Colon (tissue), 2 donors: ENCODE measurements at regions not wholly inside any gene's neighbourhood (a gene's known extent, or its start where the extent isn't known, plus 50 kb on each side); places are given as distances from the start of the nearest gene placed in this dataset.

Source experiments
- FAIRE-seq: peaks from 2 replicates; lab custom pipeline; 2012; peaks lifted over from hg19 to GRCh38; lab: Jason Lieb, UNC
- donor health status: control.
- donor health status: control.

DNA sequence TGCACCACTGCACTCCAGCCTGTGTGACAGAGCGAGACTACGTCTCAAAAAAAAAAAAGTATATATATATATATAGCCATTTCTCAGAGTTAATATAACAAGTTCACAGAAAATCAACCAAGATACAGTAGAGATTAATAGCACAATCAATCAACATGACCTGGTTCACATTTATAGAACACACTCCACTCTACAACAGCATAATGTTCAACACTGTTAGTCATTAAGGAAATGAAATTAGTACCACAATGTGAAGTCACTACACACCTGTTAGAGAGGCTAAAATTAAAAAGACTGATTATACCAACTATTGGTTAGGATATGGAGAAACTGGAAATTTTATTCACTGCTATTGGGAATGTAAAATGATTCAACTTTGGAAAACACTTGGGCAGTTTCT, 387.7 kb downstream of the QKI start:
- FAIRE-seq = no peak

DNA sequence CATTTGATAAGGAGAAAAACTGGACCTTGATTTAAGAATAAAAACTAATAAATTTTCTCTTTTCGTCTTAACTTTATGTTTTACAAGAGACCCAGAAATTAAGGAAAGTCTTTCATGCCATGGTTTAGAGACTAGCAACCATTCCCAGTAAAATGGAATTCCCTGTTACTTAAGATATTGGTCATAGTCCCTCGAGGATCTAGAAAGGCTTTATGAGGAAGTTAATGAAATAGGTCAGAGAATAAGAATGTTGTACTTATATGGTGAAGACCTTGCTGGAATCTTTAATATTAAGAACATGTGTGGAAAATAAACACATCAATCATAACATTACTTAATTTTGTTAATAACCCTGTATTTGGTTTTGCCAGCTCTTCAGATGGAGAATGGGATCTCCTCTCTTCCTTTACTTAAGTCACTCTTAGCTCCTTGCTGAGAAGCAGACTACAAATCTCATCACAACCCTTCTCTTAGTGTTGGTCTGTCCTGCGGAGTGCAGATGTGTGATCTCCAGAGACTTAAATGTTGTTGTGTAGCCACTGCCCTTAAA, 382.9 kb downstream of the QKI start:
- FAIRE-seq = no peak

DNA sequence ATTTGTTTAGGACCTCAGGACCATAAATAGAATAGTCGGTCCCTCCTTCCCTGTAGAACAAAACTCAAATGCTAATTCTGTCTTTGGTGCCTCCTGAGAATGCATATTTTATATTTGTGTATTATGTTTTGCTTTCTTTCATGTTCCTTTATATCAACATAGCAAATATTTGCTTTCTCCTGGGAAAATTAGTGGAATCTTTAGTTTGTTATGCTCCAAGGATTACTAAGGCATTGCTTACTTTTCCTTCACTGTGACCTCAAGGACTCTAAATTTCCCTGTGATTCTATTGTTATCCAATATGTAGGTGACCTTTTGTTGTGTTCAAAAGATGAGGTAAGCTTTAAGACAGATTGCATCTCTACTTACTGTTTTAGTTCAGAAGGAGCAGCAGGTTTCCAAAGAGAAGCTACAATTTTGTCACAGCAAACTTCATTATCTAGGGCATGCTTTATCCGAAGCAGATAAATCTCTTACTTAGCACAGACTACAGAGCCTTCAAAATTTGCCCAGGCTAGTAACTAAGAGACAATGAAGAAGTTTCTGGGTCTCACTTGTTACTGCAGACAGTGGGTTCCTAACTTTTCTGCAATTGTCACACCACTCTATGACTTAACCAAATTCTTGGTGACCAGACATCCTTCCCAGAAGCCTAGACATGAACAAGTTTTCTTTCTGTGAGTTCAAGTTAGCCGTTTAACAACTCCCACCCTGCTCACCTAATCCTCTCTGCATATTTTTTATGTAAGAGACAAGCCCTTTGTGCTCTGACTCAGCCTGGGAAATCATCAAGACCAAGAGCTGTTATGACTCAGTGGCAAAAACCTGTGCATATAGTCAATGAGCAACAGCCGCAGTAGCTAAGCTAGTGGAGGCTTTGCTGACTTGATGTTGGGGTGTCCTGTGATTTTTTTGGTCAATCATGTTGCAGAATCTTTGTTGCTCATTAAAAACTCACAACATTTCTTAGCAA, 378.8 kb downstream of the QKI start:
- FAIRE-seq = no peak

DNA sequence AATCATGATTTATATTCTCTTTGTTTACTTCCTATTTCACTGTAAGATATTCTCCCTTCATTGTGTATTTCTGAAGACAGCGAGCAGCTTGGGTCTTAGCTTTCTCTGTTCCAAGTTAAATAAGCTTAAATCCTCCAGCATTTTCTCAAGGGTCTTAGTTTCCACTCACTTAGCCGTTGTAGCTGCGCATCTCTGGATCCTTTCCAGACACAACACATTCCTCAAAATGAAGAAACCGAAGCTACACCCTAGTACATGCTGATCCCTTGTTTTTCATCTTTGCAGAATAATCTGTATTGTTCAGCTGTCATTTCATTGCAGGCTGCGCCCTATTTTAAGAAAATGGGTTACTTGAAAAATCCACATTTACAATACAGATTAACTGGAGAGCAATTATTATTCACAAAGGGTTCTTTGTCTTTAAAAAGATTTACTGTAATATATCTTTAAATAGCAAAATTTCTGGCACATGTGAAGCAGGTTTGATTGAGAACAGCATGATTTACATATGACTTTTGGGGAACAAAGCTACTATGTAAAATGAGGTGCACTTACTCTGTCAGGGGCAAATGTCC, 375.8 kb downstream of the QKI start:
- no peak for FAIRE-seq

DNA sequence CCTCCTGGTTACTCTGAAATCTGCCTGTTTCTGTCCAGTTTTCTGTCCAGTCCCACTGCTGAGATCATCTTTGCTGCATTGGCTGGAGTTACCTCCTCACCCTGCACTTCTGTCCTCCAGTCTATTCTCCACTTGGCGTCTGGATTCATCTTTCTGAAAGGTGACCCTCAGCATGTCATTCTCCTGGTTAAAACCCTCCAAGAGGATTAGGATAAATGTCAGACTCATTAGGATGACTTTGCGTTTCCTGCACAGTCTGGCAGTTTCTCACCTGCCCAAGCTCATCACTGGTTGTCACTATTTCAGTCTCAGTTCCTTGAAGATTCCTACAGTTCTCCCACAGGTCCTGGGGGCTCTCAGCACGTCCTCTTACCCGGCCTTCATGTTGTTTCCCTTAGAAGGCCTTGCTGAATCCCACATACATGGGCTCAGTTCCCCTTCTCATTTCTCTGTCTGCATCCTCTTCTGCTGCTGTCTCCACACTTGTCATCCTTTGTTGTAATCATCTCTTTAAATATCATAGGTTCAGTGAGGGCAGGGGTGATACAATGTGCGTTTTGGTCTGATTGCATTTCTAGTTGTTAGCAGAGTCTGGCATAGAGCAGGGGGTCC, 374.8 kb downstream of the QKI start:
- FAIRE-seq = no peak

DNA sequence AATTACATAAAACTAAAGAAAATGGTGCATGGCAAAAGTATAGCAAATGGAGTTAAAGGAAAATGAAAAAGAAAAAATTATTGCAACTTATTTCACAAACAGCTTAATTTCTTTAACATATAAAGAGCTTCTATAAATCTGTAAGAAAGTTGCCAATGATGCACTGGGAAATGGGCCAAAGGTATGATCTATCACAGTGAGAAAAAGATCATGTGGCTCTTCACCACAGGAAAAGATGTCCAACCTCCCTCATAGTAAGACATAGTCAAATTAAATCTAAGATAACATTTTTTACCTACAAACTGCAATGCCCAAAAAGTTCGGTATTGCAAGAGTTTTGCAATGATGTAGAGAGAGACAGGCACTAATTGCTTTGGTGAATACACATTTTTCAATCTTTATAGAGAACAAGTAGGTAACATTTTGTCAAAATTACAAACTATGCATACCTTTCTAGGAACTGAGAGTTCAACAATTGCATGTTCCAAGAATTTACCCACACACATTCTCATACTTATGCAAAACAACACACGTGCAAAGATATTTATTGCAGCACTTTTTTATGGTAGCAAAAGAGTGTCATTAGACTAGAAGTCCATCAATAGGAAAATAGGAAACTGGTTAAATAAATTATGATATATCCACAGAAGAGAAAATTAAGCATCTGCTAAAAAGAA, 372.6 kb downstream of the QKI start:
- no peak for FAIRE-seq

DNA sequence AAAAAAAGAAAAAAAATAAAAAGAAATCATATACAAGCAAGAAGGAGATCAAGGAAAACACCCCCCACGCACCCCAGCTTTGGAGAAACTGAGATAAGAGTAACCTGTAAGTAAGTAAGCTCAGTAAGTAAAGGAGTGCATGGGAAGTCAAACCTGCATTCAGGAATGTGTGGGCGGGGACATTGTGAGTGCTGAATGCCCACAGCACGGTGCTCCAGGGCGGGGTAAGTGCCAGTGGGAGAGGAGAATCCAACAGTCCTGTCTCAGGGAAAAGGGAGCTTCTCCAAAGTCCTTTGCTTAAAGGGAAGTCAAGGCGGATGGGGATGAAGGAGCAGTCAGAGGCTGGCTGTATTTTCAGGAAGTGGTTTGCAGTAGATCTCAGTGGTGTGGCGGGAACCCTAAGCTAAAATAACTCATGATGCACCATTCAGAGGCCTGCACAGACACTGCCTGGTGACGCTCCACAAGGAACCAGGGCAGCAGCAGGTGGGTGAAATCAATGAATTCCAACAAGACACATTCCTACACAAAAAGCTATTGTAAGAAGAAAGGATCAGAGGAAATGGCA, 368.0 kb downstream of the QKI start:
- no peak for FAIRE-seq

DNA sequence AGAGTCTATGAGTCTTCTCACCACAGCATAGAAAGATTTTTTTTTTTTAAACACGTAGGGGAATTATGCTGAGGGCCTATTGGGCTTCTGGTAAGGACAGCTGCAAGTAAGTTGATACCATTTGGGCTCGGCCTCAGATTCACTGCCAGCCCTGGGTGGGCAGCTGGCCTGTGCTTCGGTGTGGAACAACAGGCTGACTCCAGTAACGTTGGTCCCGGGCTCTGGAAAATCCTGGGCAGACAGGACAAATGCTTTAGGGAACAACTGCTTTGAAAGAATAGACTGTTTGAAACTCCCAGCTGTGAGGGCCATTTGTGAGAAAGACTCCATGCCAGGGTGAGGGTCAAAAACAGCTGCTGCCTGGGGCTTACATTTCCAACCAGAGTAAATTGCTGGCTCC, 366.5 kb downstream of the QKI start:
- FAIRE-seq = no peak

DNA sequence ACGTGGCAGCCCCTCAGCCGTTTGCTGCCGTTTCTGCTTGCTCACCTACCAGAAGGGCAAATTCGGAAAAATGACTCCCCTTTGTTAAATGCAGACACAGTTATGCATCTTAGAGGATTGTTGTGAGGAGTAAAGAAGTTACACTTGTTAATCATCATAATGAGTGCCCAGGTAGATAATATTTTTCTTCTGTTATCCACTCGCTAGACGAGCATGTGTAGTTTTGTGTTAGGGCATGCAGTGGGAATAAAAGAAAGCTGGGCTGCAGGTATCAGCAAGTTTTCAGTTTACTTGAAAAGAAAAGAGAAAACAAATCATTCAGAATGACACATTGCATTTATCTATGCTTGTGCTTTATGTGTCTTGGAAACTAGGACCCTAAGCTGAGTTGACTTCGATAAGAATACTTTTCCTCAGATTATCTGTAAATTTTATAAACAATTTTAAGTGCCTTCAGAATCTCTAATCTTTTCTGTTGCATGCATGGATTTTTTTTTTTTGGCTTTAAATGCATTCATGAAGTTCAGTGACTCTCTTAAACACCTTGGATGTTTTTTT, 365.3 kb downstream of the QKI start:
- no peak for FAIRE-seq

DNA sequence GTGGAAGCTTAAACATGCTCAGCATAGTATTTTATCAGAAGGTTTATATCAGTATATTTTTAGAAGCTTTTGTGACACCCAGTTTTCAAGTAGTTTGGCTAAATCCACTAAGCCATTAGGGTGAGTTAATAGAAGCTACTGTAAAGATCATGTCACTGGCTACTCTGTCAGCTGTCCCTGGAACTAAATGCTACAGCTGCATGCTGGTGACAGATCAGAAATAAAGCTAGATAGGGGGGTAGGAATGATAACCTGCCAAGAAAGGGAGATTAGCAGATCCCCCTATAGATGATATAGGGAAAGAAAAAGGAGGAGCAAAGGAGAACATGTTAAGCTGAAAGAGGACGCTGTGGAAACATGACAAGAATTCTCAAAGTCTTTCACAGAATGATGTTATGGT, 363.2 kb downstream of the QKI start:
- no peak for FAIRE-seq

DNA sequence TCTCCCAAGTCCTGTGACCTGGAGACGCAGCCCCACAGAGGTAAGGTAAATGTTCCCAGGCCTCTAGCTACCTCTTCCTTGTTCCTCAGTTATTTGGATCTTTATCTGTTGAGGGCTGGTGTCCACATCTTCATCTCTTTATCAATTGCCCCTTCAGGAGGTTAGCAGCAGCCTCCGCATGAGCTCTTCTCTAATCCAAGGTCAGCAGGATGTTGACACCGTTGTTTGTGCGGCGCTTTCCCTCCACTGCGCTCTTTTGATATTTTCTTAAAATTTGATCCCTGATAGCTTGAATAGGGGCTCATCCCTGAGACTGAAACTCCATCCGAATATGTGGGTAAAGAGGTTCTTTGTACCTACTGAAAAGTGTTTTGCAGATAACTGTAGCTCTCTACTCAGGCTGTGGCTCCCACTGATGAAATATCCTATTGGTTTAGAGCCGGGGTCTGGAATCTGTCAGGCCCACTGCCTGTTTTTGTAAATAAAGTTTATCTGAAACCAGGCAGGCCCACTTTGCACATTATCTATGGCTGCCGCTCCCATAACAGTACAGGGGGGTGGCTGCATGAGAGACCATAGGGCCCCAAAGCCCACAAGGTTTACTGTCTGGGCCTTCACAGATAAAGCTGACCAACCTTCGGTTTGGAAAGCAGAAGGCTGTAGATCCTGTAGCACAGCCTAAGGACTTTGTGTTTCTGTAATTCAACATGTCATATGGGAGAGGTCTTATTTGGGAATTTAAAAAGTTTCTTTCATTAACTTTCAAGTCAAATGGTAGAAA, 362.6 kb downstream of the QKI start:
- no peak for FAIRE-seq

DNA sequence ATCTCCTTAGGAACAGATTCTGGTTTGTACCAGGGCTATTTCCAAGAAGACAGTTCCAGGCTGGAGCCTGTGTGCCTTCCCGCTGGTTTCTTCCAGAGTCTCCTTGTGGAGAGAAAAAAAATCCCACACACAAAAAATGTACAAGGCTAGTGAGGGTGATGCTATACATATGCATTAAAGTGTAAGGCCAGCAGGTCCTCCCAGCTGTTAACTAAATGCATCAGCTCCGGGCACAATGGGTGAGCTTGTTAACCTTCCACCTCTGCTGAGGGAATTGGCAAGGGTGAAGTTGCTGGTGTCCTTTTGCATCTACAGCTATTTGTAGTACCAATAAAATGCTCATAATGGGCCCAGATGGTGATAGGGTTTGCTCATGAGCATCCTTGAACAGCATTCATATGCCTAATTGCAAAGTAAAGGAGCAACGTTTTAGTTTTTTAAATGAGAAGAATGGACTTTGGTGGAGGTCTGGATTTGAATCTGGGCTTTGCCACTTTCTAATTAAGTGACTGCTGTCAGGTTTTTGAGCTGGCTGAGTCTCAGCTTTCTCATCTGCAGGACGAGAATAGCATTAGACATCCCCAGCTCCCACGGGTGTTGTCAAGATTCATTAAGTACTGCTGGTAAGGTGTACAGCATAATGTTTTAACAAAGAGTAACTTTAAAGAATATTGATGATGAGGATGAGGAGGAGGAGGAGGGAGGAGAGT, 361.8 kb downstream of the QKI start:
- FAIRE-seq = no peak

DNA sequence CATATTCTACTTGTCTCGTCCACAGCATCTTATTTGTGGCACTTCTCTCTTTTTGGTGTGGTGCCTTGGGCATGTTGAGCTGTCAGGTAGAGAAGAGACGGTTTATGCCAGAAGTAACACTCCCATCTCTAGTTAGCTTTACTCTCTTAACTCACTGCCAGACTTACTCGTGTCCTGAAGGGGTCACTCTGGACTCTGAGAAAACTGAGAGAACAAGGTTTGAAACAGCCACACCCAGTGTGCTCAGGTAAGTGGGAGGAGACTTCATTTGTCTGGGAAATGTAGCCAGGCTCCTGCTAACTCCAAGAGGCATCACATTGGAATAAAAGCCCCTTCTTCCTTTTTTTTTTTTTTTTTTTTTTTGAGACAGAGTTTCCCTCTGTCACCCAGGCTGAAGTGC, 360.8 kb downstream of the QKI start:
- no peak for FAIRE-seq

DNA sequence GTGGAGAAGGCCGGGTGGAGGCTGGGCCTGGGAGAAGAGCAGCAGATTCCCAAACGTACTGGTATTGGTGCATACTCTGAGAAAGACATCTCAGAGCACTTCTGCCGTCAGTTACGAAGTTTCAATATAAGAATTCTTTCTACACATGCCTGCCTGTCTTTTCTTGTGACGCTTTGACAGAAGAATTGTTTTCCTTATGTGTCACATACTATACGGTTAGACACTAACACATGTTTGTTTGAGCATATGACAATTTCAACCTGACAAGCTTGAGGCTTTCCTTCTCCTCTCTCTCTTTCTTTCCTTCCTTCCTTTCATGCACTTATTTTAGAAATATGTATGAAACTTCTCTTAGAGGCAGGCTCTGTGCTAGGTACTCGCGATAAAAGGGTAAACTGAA, 360.0 kb downstream of the QKI start:
- FAIRE-seq = no peak

DNA sequence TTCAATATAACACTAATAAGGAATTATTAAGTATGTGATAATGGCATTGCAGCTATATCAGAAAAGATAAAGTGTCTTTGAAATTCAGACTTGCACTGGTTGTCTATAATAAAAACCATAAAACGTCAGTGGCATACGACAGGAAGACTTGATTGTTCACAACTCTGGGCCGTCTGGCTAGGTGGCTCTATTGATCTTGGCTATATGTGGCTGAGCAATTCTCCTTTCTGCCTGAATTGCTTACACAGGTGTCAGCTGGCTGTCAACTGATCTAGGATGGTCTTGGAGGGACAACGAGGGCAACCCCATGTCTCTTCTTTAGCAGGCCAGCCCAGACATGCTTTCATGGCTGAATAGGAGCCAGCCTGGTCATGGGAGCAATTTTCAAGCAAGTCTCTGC, 359.1 kb downstream of the QKI start:
- FAIRE-seq = no peak

DNA sequence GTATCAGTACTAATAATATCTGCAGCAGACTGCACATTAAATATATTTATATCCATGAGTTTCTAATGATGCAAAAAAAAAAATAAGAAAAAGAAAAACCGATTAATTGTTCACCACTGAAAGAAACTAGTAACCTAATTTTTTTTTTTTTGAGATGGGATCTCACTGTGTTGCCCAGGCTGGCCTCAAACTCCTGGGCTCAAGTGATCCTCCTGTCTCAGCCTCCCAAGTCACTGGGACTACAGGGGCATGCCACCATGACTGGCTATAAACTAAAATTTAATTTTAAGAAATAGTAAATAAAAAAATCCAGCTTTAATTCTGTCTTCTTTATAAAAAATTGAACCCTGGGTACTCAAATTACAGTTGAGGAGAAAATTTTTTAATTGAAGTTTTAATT, 358.2 kb downstream of the QKI start:
- FAIRE-seq = no peak

DNA sequence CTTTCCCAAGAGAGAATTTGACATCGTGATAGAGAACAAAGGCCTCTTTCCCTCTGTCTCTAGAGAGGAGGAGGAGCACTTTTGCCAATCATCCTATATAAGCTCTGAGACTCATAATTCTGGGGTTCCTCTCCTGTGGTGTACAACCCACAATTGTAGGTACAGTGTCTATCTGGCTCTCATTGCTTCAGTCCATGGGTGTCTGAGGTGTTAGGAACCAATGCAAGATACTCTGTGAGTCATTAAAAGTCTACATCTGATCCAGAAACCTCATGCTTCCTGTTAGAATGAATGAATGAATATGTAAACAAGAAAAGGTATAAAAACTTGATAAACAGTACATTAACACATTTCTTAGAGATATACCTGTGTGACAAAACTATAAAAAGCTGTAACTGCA, 356.7 kb downstream of the QKI start:
- FAIRE-seq = no peak

DNA sequence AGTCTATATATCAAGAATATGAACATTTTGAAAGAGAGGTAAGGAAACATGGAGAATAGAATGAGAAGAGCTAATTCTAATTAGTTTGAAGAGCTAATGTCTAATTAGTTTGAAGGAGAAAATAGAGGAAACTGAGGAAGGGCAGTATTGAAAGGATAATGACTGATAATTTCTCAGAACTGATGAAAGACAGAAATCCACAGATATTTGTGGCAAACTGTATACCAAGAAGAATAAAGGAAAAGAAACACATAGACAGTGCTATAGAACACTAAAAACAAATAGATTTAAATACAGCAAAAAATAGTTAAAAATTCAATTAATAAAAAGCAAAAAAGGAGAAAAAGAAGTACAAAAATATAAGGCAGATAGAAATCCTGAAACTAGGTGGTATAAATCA, 354.4 kb downstream of the QKI start:
- no peak for FAIRE-seq

DNA sequence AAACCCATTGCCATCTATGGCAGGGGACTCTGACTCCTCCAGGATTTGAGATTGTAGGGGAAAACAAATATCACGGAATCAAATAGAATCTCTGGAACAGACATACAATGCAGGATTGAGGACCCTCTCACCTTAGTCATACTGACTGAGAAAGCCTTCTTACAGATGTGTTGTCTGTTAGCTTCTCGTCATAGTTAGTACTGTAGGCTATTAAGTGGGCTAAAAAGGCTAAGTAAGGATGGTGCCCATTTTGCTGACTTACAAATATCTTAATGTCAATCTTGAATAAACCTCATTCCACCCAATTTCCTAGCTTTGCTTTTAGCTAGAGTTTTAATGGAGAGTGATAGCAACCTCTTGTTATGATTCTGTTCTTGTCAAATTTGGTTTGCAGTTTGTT, 352.4 kb downstream of the QKI start:
- no peak for FAIRE-seq

DNA sequence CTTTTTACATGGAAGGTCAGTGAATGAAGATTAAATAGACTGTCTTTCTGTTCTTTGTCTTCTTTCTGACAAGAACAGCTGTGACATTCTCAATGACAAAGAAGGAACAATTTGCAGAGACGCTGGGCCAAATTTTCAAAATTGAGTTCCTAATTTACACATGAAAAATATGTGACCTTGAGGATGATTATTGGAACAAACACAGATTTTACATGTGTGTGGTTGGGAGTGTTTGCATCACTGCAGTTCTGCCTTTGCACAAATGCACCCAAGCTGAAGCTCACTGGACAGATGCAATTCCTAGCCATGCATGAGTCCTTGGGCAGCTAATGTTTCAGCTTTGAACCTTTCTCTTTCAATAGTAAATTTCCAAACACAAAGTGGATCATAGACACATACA, 350.8 kb downstream of the QKI start:
- FAIRE-seq = no peak
